Stomach (tissue), 8 donors: ENCODE measurements at regions not wholly inside any gene's neighbourhood (a gene's known extent, or its start where the extent isn't known, plus 50 kb on each side); places are given as distances from the start of the nearest gene placed in this dataset.

Experiments
- DNase-seq, 2 donors: peaks; one replicate each; pipeline versions ENCODE4 v3.0.0 to v3.0.0-alpha.2; 2013 to 2019
- H3K27ac ChIP-seq, 5 donors: fragments of 200-600 bp in 4 of 5; sonication (generic) in 4 of 5; one replicate each; pipeline ENCODE4 v1.5.1; 2013 to 2019; ENCODE audit warnings: mild to moderate bottlenecking in 1 of 5, moderate library complexity in 1 of 5
- H3K27me3 ChIP-seq, 3 donors: fragments of 200-600 bp; sonication (generic); one replicate each; pipeline ENCODE4 v1.5.1; 2017 to 2019; ENCODE audit warnings: mixed run types in 1 of 3
- H3K36me3 ChIP-seq, 4 donors: fragments of 200-600 bp; sonication (generic); 1 replicate in 3 of 4; 2 replicates in 1 of 4; pipeline ENCODE4 v1.5.1; 2016 to 2019
- H3K4me1 ChIP-seq, 4 donors: fragments of 200-600 bp; sonication (generic); one replicate each; pipeline ENCODE4 v1.5.1; 2016 to 2019
- H3K4me3 ChIP-seq, 4 donors: fragments of 200-600 bp; sonication (generic) in 3 of 4; one replicate each; pipeline ENCODE4 v1.5.1; 2016 to 2019; ENCODE audit warnings: mild to moderate bottlenecking in 1 of 4
- H3K9me3 ChIP-seq, 4 donors: fragments of 200-600 bp; sonication (generic); one replicate each; pipeline ENCODE4 v1.5.1; 2016 to 2019
- EP300 ChIP-seq: sonication (generic); formaldehyde crosslinking; IDR thresholded peaks from one replicate; pipeline ENCODE4 v1.6.1; 2017; ENCODE audit warnings: antibody characterized with exemption
- POLR2A ChIP-seq, 4 donors: fragments of 450-650 bp; IDR thresholded peaks; one replicate each; pipeline ENCODE4 v1.6.1; 2016; ENCODE audit warnings: antibody characterized with exemption in 4 of 4, control low read depth in 2 of 4, mild to moderate bottlenecking in 1 of 4, moderate library complexity in 1 of 4
- POLR2AphosphoS5 ChIP-seq, 3 donors: sonication (generic); formaldehyde crosslinking; IDR thresholded peaks; one replicate each; pipeline ENCODE4 v1.6.1; 2016; ENCODE audit warnings: antibody characterized with exemption in 3 of 3
- WGBS, 5 donors: extraction: QIAGEN DNeasy Blood & Tissue Kit in 3 of 5; methylation state at CpG; one replicate each; pipeline versions ENCODE4 v1.1.5 to v1.1.7; 2013 to 2018; 5-methylcytosine and 5-hydroxymethylcytosine counted together
- intact Hi-C: fragments of 100-400 bp; cut with DNase I; formaldehyde crosslinking; loops from one replicate; pipeline ENCODE4 v1.15.1; 2023; ENCODE audit warnings: low total_unique reads
- TF ChIP-seq, protein P1 (sequence below), 7 experiments: fragments of 450-650 bp in 4 of 7; fragments of 200-600 bp in 3 of 7; sonication (generic) in 3 of 7; IDR thresholded peaks; one replicate each; pipeline ENCODE4 v1.5.1; 2016 to 2019; ENCODE audit warnings: antibody characterized with exemption in 7 of 7, control low read depth in 2 of 7, mild to moderate bottlenecking in 1 of 7
- donor health status: healthy with polysubstance abuse.
- donor health status: Bipolar disorder and iron deficiency.
- donor health status: healthy.

DNA sequence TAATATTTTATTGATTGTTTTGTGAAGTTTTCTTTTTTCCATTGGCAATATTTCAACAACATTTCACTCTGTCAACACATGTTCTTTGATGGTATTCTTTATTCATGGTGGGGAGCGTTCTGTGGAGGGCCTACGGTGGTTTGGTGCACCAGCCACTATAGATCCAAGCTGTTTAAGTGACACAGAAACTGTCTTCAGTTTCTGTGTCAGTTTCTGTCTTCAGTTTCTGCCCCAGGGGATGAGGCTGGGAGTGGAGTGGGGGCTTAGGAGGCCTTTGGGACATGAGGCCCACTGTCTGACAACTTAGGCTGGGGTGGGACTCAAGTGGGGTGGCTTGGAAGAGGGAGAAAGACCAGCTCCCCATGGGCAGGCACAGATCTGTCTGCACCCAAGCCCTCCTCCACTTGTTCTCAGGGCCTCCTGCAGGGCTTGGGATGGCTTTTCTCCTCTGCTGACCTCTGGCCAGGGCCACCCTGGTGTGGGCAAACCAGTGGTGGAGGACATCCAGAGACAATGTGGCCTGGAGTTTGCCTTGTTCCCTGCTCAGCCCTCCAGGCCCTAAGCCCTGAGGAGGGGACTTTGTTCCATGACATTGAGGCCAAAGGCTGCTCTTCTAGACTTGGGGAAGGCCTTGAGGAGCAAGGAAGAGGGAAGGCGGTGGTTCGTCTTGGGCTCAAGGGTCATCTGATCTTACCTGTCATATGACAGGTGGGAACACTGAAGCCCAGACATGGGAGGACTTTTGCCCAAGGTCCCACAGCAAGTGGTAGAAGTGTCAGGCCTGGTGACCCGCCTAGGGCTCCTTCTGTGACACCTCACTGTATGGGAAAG lies 60.3 kb upstream of the SMAD6 start:
- Histone ChIP-seq H3K27me3 (no peaks in the 10 kb centered on the region), H3K27ac (no peak overlapping the region), H3K4me3 (no peak overlapping the region), H3K4me1 (peaks cover 0 to 10% (median 0%) of the 10 kb centered on the region in 4 donors), H3K36me3 (no peaks in the 10 kb centered on the region), H3K9me3 (no peaks in the 10 kb centered on the region)
- intact Hi-C loops, result no loop called here
- no peak for DNase-seq
- WGBS, 5 donors, result 84 to 95% (median 93%) methylated on average over 5 of the region's 5 CpGs
- TF ChIP-seq EP300 (no peak), POLR2AphosphoS5 (IDR thresholded peaks at IDR 0.05) (no peak), POLR2A (IDR thresholded peaks at IDR 0.05) (no peak)
- TF ChIP-seq, protein P1, sequence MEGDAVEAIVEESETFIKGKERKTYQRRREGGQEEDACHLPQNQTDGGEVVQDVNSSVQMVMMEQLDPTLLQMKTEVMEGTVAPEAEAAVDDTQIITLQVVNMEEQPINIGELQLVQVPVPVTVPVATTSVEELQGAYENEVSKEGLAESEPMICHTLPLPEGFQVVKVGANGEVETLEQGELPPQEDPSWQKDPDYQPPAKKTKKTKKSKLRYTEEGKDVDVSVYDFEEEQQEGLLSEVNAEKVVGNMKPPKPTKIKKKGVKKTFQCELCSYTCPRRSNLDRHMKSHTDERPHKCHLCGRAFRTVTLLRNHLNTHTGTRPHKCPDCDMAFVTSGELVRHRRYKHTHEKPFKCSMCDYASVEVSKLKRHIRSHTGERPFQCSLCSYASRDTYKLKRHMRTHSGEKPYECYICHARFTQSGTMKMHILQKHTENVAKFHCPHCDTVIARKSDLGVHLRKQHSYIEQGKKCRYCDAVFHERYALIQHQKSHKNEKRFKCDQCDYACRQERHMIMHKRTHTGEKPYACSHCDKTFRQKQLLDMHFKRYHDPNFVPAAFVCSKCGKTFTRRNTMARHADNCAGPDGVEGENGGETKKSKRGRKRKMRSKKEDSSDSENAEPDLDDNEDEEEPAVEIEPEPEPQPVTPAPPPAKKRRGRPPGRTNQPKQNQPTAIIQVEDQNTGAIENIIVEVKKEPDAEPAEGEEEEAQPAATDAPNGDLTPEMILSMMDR (IDR thresholded peaks at IDR 0.05), result no peak

DNA sequence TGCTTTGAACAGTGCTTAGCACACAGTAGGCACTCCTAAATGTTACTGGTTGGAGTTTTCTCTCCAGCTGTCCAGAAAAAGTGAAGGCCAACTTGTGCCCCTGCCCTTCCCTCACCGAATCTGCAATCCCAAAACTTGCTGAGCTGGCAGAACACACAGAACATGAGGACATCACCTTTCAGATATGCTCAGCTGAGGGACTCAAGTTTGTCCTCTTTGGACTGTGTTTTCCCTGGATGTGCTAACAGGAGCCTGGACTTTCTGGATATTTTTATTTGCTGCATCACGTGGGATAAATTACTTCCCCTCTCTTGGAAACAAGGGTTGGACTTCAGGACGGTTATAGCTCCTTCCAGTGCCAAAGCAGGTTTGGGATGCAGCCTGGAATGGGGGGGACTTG lies 59.5 kb upstream of the SMAD6 start:
- Histone ChIP-seq H3K27ac (no peak overlapping the region), H3K4me1 (peaks cover 0 to 16% (median 7%) of the 10 kb centered on the region in 4 donors), H3K27me3 (no peaks in the 10 kb centered on the region), H3K36me3 (no peaks in the 10 kb centered on the region), H3K4me3 (no peak overlapping the region), H3K9me3 (no peaks in the 10 kb centered on the region)
- intact Hi-C loops, result no loop called here
- WGBS, 5 donors, result 65 to 82% (median 70%) methylated on average over 3 of the region's 3 CpGs
- TF ChIP-seq POLR2A (IDR thresholded peaks at IDR 0.05) (no peak), POLR2AphosphoS5 (IDR thresholded peaks at IDR 0.05) (no peak), EP300 (no peak)
- TF ChIP-seq, protein P1 (IDR thresholded peaks at IDR 0.05), result no peak
- DNase-seq, result no peak

DNA sequence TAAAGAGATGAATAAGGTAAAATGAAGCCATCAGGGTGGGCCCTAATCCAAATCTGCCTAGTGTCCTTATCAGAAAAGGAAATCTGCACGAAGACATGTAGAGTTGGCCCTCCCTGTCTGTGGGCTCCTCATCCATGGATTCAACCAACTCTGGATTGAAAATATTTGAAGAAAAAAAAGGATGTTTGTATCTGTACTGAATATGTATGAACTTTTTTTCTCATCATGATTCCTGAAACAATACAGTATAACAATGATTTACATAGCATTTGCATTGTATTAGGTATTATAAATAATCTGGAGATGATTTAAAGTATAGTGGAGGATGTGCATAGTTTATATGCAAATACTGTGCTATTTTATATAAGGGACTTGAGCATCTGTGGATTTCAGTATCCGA lies 59.0 kb upstream of the SMAD6 start:
- no peak for DNase-seq
- TF ChIP-seq EP300 (no peak), POLR2A (IDR thresholded peaks at IDR 0.05) (no peak), POLR2AphosphoS5 (IDR thresholded peaks at IDR 0.05) (no peak)
- TF ChIP-seq, protein P1 (IDR thresholded peaks at IDR 0.05), result no peak
- Histone ChIP-seq H3K9me3 (no peaks in the 10 kb centered on the region), H3K4me1 (peaks cover 0 to 21% (median 9%) of the 10 kb centered on the region in 4 donors), H3K4me3 (no peak overlapping the region), H3K27ac (no peak overlapping the region), H3K27me3 (no peaks in the 10 kb centered on the region), H3K36me3 (no peaks in the 10 kb centered on the region)
- intact Hi-C loops, result no loop called here
- 37 to 92% (median 64%) methylated on average over 2 of the region's 2 CpGs for WGBS, 5 donors

DNA sequence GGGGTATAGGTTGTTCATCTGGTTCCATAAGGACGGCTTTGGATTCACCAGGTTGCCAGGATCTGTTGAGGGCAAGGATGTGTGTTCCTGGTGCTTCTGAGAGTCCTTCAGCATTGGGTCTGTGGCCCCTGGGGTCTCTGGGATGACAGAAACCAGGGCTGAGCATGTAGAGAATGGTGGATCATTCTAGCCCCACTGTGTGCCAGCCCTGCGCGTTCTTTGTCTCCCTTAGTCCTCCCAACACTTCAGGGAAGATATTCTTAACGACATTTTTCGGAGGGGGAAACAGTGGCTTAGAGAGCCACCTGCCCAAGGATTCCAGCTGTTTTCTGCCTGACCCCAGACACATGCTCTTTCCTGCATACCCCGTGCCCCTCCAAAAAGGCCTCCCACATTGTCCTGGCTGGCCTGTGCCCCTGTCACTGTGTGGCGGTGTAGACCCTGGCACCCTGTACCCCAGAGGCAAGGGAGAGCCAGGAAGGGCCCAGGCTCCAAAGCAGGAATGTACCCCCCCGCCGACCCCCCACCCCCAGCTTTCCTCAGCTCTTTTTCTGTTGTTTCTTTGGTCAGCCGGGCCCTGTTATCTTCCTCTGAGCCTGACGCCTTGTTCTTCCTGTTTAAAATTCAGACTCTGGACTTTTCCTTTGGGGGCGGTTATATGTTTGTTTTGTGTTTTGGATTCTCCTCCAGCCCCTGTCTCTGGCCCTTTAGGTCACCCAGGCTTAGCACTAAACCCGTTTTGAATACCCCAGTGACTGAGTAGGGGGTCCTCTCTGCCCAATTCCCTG lies 57.8 kb upstream of the SMAD6 start:
- peak in 1 of 2 donors; percentile 58 for DNase-seq

More for the DNA sequence above, 57.8 kb upstream of the SMAD6 start:
- Histone ChIP-seq H3K9me3 (no peaks in the 10 kb centered on the region), H3K4me3 (no peak overlapping the region), H3K36me3 (no peaks in the 10 kb centered on the region), H3K27ac (peak overlapping the region in 4 of 5 donors; percentile 31 to 42 (median 38)), H3K27me3 (no peaks in the 10 kb centered on the region), H3K4me1 (peaks cover 0 to 21% (median 9%) of the 10 kb centered on the region in 4 donors)
- intact Hi-C loops, result no loop called here
- TF ChIP-seq, protein P1 (IDR thresholded peaks at IDR 0.05), result no peak
- TF ChIP-seq EP300 (no peak), POLR2AphosphoS5 (IDR thresholded peaks at IDR 0.05) (no peak), POLR2A (IDR thresholded peaks at IDR 0.05) (no peak)
- WGBS, 5 donors, result 51 to 64% (median 59%) methylated on average over 13 of the region's 13 CpGs
